Loucy (cell line): ENCODE measurements at regions not wholly inside any gene's neighbourhood (a gene's known extent, or its start where the extent isn't known, plus 50 kb on each side); places are given as distances from the start of the nearest gene placed in this dataset.
"Not testable (repeated sequence)": the region's sequence is repeated elsewhere in the genome, so short reads cannot be mapped to it uniquely, and the experiment has no call there.

Experiments used
- H2AFZ ChIP-seq: fragments of 200-600 bp; sonication (generic); 2 replicates; pipeline ENCODE4 v1.6.0; 2016; ENCODE audit warnings: antibody characterized with exemption, mild to moderate bottlenecking, low read length, moderate library complexity
- H3F3A ChIP-seq: fragments of 200-600 bp; 2 replicates; pipeline ENCODE4 v1.6.0; 2016; ENCODE audit warnings: antibody characterized with exemption, low read depth, mild to moderate bottlenecking
- H3K27me3 ChIP-seq: fragments of 200-600 bp; sonication (generic); 2 replicates; pipeline ENCODE4 v1.6.1; 2014; ENCODE audit warnings: low read length, mild to moderate bottlenecking; ENCODE audit not compliant: insufficient read depth, poor library complexity, severe bottlenecking
- H3K36me3 ChIP-seq: fragments of 200-600 bp; sonication (generic); 2 replicates; pipeline ENCODE4 v1.6.1; 2016; ENCODE audit warnings: low read length; ENCODE audit not compliant: insufficient read depth
- H3K4me1 ChIP-seq: fragments of 200-600 bp; sonication (generic); 2 replicates; pipeline ENCODE4 v1.5.1; 2014; ENCODE audit warnings: low read length, mild to moderate bottlenecking; ENCODE audit not compliant: insufficient read depth, poor library complexity, severe bottlenecking
- H3K4me2 ChIP-seq: fragments of 200-600 bp; sonication (generic); 2 replicates; pipeline ENCODE4 v1.6.0; 2014; ENCODE audit warnings: antibody characterized with exemption, low read length, low read depth, mild to moderate bottlenecking; ENCODE audit not compliant: poor library complexity, severe bottlenecking
- H3K4me3 ChIP-seq: fragments of 200-600 bp; sonication (generic); 2 replicates; pipeline ENCODE4 v1.5.1; 2014; ENCODE audit warnings: low read length, mild to moderate bottlenecking, mixed read lengths; ENCODE audit not compliant: poor library complexity, severe bottlenecking
- H3K79me2 ChIP-seq: fragments of 200-600 bp; sonication (generic); 2 replicates; pipeline ENCODE4 v1.6.1; 2014; ENCODE audit warnings: low read length; ENCODE audit not compliant: insufficient read depth
- H3K9ac ChIP-seq: fragments of 200-600 bp; sonication (generic); 2 replicates; pipeline ENCODE4 v1.6.0; 2014; ENCODE audit warnings: mild to moderate bottlenecking, low read depth, low read length, moderate library complexity; ENCODE audit not compliant: poor library complexity, severe bottlenecking
- H3K9me2 ChIP-seq: fragments of 200-600 bp; sonication (generic); replicated peaks from 2 replicates; pipeline ENCODE4 v1.6.1; 2016; ENCODE audit warnings: low read depth, low read length, mixed read lengths
- H3K9me3 ChIP-seq: fragments of 200-600 bp; sonication (generic); 2 replicates; pipeline ENCODE4 v1.6.1; 2014; ENCODE audit warnings: mild to moderate bottlenecking, antibody characterized with exemption, low read length, low read depth; ENCODE audit not compliant: insufficient read depth
- H4K20me1 ChIP-seq: fragments of 200-600 bp; sonication (generic); 2 replicates; pipeline ENCODE4 v1.6.0; 2014; ENCODE audit warnings: antibody characterized with exemption, low read length, mild to moderate bottlenecking; ENCODE audit not compliant: insufficient read depth, poor library complexity, severe bottlenecking
- CTCF ChIP-seq: fragments of 200-600 bp; sonication (generic); conservative IDR thresholded peaks from 2 replicates; pipeline ENCODE4 v1.5.1; 2014; ENCODE audit warnings: mild to moderate bottlenecking, antibody characterized with exemption, low read length
- EZH2phosphoT487 ChIP-seq: fragments of 200-600 bp; IDR thresholded peaks from 2 replicates; pipeline ENCODE4 v1.6.1; 2018; ENCODE audit warnings: antibody characterized with exemption, mild to moderate bottlenecking, moderate library complexity, borderline replicate concordance

- no peaks in the 10 kb centered on the region for H3K79me2 ChIP-seq
- H2AFZ ChIP-seq = no peak overlapping the region
- no peak overlapping the region for H3K4me3 ChIP-seq
- H3K4me1 ChIP-seq = no peaks in the 10 kb centered on the region
- no peaks in the 10 kb centered on the region for H3F3A ChIP-seq
- H3K9me3 ChIP-seq = no peaks in the 10 kb centered on the region; the same call in 1 of the 2 replicates
- H4K20me1 ChIP-seq = no peaks in the 10 kb centered on the region
- no peak overlapping the region for H3K4me2 ChIP-seq
- no peaks in the 10 kb centered on the region for H3K36me3 ChIP-seq
- H3K9ac ChIP-seq = no peak overlapping the region
- TF ChIP-seq EZH2phosphoT487 (no peak), CTCF (no peak)
- no peaks in the 10 kb centered on the region for H3K27me3 ChIP-seq
- H3K9me2 ChIP-seq = no peaks in the 10 kb centered on the region
These were observed 651.4 kb downstream of the GABRG1 start for GRCh38 chr4:45472490-45472889.

DNA sequence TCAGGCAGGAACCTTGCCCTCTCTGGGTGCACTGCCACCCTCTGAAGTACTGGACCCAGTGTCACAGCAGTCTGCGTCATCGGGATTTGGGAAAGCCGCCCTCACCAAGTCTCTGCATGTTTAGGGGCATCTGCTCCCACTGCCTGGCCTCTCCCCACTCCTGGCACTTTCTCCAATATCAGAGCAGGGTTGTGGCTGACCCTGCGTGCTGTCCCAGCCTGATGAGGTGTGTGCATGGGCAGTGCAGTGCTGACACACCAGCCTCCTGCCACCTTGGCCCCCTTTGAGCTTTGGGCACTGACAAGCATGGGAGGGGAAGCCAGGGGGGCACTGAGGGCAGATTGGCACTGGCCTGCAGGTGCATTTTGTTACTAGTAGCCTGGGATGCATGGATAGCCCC is 652.5 kb downstream of the GABRG1 start:
- no peaks in the 10 kb centered on the region for H4K20me1 ChIP-seq
- H3K36me3 ChIP-seq = no peaks in the 10 kb centered on the region
- TF ChIP-seq CTCF (no peak), EZH2phosphoT487 (no peak)
- no peaks in the 10 kb centered on the region for H3K27me3 ChIP-seq
- no peak overlapping the region for H2AFZ ChIP-seq
- H3K9me3 ChIP-seq = no peaks in the 10 kb centered on the region; the same call in 1 of the 2 replicates
- no peak overlapping the region for H3K9ac ChIP-seq
- no peaks in the 10 kb centered on the region for H3K79me2 ChIP-seq
- no peaks in the 10 kb centered on the region for H3K4me1 ChIP-seq
- no peak overlapping the region for H3K4me2 ChIP-seq
- H3K4me3 ChIP-seq = no peak overlapping the region
- H3F3A ChIP-seq = no peaks in the 10 kb centered on the region
- no peaks in the 10 kb centered on the region for H3K9me2 ChIP-seq

DNA sequence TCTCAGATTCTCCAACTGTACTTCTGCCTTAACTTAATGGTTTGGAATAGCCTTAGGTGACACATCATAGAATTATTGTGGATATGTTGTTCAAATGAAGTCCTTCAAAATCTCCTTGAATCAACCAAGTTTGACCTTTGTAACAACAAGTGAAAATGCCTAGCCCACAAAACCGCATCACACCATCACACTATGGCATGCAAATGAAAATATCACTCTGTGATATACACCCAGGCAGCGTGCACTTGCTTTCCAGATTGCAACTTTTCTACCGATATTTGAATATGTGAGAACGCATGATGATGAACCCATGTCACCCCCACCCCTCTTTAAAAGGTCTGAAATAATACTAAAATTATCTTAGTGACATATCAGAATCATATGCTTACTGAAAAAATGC is 656.7 kb downstream of the GABRG1 start:
- Histone ChIP-seq H3K27me3 (no peaks in the 10 kb centered on the region), H3K4me2 (no peak overlapping the region), H2AFZ (no peak overlapping the region), H3K9me2 (no peaks in the 10 kb centered on the region), H3K4me3 (no peak overlapping the region), H3F3A (no peaks in the 10 kb centered on the region), H3K79me2 (no peaks in the 10 kb centered on the region), H3K4me1 (no peaks in the 10 kb centered on the region), H4K20me1 (no peaks in the 10 kb centered on the region), H3K9me3 (no peaks in the 10 kb centered on the region; the same call in 1 of the 2 replicates), H3K9ac (no peak overlapping the region), H3K36me3 (no peaks in the 10 kb centered on the region)
- TF ChIP-seq EZH2phosphoT487 = no peak
- no peak for TF ChIP-seq CTCF

GRCh38 chr4:45460157-45460556 is 663.7 kb downstream of the GABRG1 start:
- H3K27me3 ChIP-seq, H3K4me3 ChIP-seq, H3K9me2 ChIP-seq, H3K9me3 ChIP-seq, H3K79me2 ChIP-seq, H3F3A ChIP-seq, H2AFZ ChIP-seq, H3K9ac ChIP-seq, H3K36me3 ChIP-seq, H4K20me1 ChIP-seq, H3K4me2 ChIP-seq, H3K4me1 ChIP-seq: not testable (repeated sequence)
